Kidney epithelial cell (primary cell): ENCODE measurements at regions not wholly inside any gene's neighbourhood (a gene's known extent, or its start where the extent isn't known, plus 50 kb on each side); places are given as distances from the start of the nearest gene placed in this dataset.

Source experiments
- DNase-seq: peaks from one replicate; pipeline ENCODE4 v3.0.0-alpha.2; 2010; ENCODE audit warnings: low read depth
- H3K27me3 ChIP-seq: 2 replicates; pipeline ENCODE4 v1.6.0; 2011; ENCODE audit warnings: low read length; ENCODE audit not compliant: control insufficient read depth, insufficient read depth
- H3K36me3 ChIP-seq: 2 replicates; pipeline ENCODE4 v1.5.1; 2011; ENCODE audit warnings: low read length; ENCODE audit not compliant: control insufficient read depth, insufficient read depth
- H3K4me3 ChIP-seq: 2 replicates; pipeline ENCODE4 v1.5.1; 2011; ENCODE audit warnings: low read depth, mild to moderate bottlenecking, control low read depth, low read length
- TF ChIP-seq, protein P1 (sequence below): IDR thresholded peaks from 2 replicates; pipeline ENCODE4 v1.5.1; 2011; ENCODE audit warnings: mild to moderate bottlenecking, moderate library complexity, low read length, control low read depth, inconsistent platforms; ENCODE audit not compliant: insufficient read depth, poor library complexity, severe bottlenecking

DNA sequence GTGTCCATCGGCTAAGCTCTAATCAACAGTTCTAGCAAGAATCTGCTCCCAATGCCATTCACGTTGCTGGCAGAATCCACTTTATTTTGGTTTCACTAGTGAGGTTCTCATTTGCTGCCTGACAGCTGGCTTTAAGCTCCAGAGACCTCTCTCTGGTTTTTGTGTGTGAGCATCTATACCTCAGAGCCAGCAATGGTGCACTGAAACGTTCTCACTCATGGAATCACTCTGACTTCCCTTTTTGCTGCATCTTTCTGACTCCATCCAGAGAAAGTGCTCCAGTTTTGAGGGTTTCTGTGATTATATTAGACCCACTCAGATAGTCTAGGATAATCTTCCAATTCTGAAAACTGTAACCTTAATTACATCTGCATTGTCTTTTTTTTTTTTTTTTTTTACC, 596.6 kb downstream of the RNF144A start:
- H3K36me3 ChIP-seq: no peaks in the 10 kb centered on the region
- H3K4me3 ChIP-seq: no peak overlapping the region
- no peak for DNase-seq
- TF ChIP-seq, protein P1, sequence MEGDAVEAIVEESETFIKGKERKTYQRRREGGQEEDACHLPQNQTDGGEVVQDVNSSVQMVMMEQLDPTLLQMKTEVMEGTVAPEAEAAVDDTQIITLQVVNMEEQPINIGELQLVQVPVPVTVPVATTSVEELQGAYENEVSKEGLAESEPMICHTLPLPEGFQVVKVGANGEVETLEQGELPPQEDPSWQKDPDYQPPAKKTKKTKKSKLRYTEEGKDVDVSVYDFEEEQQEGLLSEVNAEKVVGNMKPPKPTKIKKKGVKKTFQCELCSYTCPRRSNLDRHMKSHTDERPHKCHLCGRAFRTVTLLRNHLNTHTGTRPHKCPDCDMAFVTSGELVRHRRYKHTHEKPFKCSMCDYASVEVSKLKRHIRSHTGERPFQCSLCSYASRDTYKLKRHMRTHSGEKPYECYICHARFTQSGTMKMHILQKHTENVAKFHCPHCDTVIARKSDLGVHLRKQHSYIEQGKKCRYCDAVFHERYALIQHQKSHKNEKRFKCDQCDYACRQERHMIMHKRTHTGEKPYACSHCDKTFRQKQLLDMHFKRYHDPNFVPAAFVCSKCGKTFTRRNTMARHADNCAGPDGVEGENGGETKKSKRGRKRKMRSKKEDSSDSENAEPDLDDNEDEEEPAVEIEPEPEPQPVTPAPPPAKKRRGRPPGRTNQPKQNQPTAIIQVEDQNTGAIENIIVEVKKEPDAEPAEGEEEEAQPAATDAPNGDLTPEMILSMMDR: no peak
- H3K27me3 ChIP-seq: no peaks in the 10 kb centered on the region

DNA sequence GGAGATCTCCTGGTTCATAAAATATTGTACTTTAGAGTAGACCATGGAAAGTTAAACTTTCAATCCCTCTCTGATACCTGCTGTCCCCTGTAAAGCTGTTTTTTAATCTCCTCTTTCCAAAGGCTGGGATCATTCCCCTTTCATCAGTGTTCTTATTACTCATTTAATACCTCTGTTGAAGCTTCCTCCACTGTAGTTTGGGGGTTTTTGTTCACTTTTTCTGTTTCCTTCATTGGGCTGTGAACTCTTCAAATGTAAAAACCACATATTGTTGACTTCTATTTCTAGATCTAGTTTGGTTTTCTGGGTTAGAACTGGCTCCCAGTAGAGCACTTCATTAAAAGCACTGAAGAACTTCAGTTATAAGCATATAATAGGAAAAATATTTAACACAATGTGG, 598.1 kb downstream of the RNF144A start:
- Histone ChIP-seq H3K4me3 (no peak overlapping the region), H3K27me3 (no peaks in the 10 kb centered on the region), H3K36me3 (no peaks in the 10 kb centered on the region)
- DNase-seq: no peak
- TF ChIP-seq, protein P1: no peak

DNA sequence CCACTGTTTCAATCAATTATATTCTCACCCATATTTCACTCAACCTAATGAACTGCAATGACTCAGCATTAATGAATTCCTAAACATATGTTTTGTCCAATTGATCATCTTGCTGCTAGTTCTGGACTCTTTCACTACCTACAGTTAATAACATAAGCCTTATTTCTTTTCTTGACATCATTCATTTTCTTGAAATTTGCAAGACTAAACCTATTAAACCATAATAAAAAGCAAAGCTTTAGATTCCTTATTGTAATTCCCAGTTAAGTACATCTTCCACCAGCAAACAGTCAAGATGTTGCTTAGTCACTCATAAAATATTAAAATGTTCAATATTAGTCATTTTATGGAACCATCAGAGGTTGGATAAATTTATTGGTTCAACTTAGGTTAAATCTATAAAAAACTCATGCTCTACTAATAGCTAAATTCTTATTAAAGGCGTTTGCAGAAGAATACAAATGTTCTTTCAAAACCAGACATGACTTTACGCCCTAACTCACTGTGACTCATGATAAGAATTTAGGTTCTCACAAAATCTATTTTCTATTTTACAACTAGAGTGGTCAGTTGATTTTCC, 599.4 kb downstream of the RNF144A start:
- DNase-seq: no peak
- Histone ChIP-seq H3K27me3 (no peaks in the 10 kb centered on the region), H3K4me3 (no peak overlapping the region), H3K36me3 (no peaks in the 10 kb centered on the region)
- TF ChIP-seq, protein P1: no peak

DNA sequence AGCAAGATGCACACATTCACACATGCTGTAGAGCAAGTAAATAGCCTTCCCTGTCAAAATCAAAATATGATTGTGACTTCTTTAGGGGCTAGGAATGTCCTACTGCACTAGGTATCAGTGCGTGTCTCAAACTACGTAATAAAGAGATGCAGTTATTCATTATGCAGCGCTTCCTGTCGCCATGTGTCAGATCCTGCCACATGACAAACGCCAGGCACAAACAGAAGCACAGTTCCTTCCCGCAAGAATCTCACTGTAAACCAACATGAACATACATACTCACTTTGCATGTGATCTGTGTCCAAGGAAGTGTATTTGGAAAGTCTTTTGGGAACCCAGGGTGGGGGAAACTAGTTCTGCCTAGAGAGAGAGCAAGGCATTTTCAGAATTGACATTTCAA, 599.9 kb downstream of the RNF144A start:
- H3K4me3 ChIP-seq: no peak overlapping the region
- no peak for DNase-seq

DNA sequence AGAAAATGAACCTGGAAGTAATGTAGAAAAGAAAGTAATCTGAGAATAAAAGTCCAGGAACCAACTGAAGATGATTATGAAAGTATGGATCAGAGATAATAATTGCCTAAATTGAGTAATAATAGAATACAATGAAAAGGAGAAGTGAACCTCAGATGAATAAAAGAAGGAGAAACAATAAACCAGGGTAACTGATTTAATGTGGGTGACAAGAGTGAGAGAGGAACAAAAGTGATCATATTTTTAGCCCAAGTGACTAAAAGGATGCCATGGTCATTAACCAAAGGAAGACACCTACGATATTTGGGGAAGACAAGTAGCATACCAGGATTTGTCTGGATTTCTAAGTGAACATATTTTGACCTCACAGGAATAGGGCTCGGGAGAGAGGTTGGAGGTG, 600.6 kb downstream of the RNF144A start:
- no peak for DNase-seq
- Histone ChIP-seq H3K36me3 (no peaks in the 10 kb centered on the region), H3K27me3 (no peaks in the 10 kb centered on the region), H3K4me3 (no peak overlapping the region)
- TF ChIP-seq, protein P1: no peak

More for the DNA sequence above, 599.9 kb downstream of the RNF144A start:
- TF ChIP-seq, protein P1: no peak
- no peaks in the 10 kb centered on the region for H3K36me3 ChIP-seq
- H3K27me3 ChIP-seq: no peaks in the 10 kb centered on the region

DNA sequence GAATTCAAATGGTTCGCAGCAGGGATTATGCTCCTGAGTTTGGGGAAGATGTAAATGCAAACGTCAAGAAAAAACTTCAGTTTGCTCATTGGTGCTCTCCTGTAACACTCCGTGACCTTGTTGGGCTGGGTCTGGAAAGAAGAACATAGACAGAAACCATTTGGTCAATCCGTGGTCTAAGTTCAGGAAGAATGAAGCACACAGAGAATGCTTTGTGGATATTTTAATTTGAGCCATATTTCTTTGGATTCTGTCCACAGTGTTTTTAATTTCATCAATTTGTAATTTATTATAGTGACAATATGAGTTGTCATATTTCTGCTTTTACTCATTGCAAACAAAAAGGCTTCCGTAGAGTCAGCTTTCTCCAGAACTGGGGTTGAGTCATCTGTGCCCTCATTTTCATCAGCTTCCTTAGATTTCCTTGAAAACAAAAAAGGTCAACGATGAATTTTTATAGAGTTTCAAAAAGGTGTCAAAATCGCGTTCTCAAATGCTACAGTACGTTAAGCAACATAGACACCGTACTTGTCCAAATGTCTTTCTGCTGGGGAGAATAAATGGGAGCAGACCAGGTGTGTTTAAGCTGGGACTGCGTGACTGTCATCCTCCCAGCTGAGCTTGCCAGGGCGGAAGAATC, 606.4 kb downstream of the RNF144A start:
- Histone ChIP-seq H3K36me3 (no peaks in the 10 kb centered on the region), H3K27me3 (no peaks in the 10 kb centered on the region), H3K4me3 (no peak overlapping the region)
- TF ChIP-seq, protein P1: no peak
- no peak for DNase-seq
